Mammary epithelial cell (primary cell): ENCODE measurements at regions not wholly inside any gene's neighbourhood (a gene's known extent, or its start where the extent isn't known, plus 50 kb on each side); places are given as distances from the start of the nearest gene placed in this dataset.

Experiments
- CTCF ChIP-seq, 2 donors: IDR thresholded peaks in 1 of 2; conservative IDR thresholded peaks in 1 of 2; 2 replicates each; pipeline ENCODE4 v1.5.1; 2011 to 2012; ENCODE audit warnings: inconsistent platforms in 2 of 2, low read length in 2 of 2, mild to moderate bottlenecking in 2 of 2, control low read depth in 1 of 2, low read depth in 1 of 2; ENCODE audit not compliant: insufficient read depth in 1 of 2; ENCODE audit errors: extremely low read depth in 1 of 2
- EZH2 ChIP-seq: IDR thresholded peaks from 2 replicates; pipeline ENCODE4 v1.6.1; 2012; ENCODE audit warnings: low read length, inconsistent platforms, borderline replicate concordance

GRCh38 chr2:240335061-240335460, 100.4 kb upstream of the GPC1 start:
- TF ChIP-seq EZH2 (no peak), CTCF (conservative IDR thresholded peaks at IDR 0.05 in 1 of 2, IDR thresholded peaks at IDR 0.05 in 1 of 2; ENCODE audit: extremely low read depth in 1 of 2, insufficient read depth in 1 of 2, low read depth in 1 of 2, low read length in 2 of 2) (no peak)
